DND-41 (cell line): ENCODE measurements at regions not wholly inside any gene's neighbourhood (a gene's known extent, or its start where the extent isn't known, plus 50 kb on each side); places are given as distances from the start of the nearest gene placed in this dataset.

Source experiments
- CTCF ChIP-seq: IDR thresholded peaks from 2 replicates; pipeline ENCODE4 v1.5.1; 2012; ENCODE audit warnings: borderline replicate concordance, low read length, moderate library complexity, mild to moderate bottlenecking; ENCODE audit not compliant: poor library complexity, severe bottlenecking; ENCODE audit errors: extremely low read depth
- EZH2 ChIP-seq: IDR thresholded peaks from 3 replicates; pipeline ENCODE4 v1.6.1; 2012; ENCODE audit warnings: borderline replicate concordance, low read depth, mild to moderate bottlenecking, moderate library complexity, low read length, inconsistent platforms; ENCODE audit not compliant: severe bottlenecking

GRCh38 chr6:40642837-40643236, 55.7 kb upstream of the LRFN2 start:
- no peak for TF ChIP-seq CTCF
- TF ChIP-seq EZH2, result no peak
